ENCODE measurements at regions not wholly inside any gene's neighbourhood (a gene's known extent, or its start where the extent isn't known, plus 50 kb on each side); places are given as distances from the start of the nearest gene placed in this dataset.

DNA sequence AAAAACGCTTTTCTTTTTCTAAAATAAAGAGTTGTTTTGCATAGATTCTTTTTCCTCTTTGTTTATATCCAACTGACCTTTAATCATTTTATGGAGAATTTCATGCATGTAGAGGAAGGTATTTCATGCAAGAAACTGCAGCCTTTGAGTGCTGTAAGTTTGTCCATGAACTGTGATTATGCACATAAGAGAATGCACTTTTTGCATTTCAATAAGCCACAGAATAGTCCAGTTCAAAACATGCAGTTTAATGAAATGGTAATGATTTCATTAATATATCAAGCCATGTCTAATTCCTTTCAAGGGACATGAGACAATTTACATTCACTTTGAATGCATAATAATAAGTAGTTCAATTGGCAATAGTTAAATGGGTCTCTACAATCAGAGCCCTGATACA, 386.3 kb downstream of the LRATD1 start:
- no peak for TF ChIP-seq POLR2A (IDR thresholded peaks at IDR 0.05)
- TF ChIP-seq, protein P1, sequence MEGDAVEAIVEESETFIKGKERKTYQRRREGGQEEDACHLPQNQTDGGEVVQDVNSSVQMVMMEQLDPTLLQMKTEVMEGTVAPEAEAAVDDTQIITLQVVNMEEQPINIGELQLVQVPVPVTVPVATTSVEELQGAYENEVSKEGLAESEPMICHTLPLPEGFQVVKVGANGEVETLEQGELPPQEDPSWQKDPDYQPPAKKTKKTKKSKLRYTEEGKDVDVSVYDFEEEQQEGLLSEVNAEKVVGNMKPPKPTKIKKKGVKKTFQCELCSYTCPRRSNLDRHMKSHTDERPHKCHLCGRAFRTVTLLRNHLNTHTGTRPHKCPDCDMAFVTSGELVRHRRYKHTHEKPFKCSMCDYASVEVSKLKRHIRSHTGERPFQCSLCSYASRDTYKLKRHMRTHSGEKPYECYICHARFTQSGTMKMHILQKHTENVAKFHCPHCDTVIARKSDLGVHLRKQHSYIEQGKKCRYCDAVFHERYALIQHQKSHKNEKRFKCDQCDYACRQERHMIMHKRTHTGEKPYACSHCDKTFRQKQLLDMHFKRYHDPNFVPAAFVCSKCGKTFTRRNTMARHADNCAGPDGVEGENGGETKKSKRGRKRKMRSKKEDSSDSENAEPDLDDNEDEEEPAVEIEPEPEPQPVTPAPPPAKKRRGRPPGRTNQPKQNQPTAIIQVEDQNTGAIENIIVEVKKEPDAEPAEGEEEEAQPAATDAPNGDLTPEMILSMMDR (IDR thresholded peaks at IDR 0.05 in 4 of 5, conservative IDR thresholded peaks at IDR 0.05 in 1 of 5): no peak

Data from gastrocnemius medialis (tissue), 4 donors.